Uterus (tissue), 2 donors: ENCODE measurements at regions not wholly inside any gene's neighbourhood (a gene's known extent, or its start where the extent isn't known, plus 50 kb on each side); places are given as distances from the start of the nearest gene placed in this dataset.

Experiments
- POLR2A ChIP-seq, 2 donors: fragments of 450-650 bp; IDR thresholded peaks; one replicate each; pipeline ENCODE4 v1.6.1; 2016; ENCODE audit warnings: antibody characterized with exemption in 2 of 2, mild to moderate bottlenecking in 1 of 2, moderate library complexity in 1 of 2
- TF ChIP-seq, protein P1 (sequence below), 4 experiments: fragments of 200-600 bp in 2 of 4; fragments of 450-650 bp in 2 of 4; sonication (generic) in 2 of 4; IDR thresholded peaks; one replicate each; pipeline ENCODE4 v1.5.1; 2016 to 2019; ENCODE audit warnings: antibody characterized with exemption in 4 of 4, mild to moderate bottlenecking in 2 of 4, moderate library complexity in 1 of 4

DNA sequence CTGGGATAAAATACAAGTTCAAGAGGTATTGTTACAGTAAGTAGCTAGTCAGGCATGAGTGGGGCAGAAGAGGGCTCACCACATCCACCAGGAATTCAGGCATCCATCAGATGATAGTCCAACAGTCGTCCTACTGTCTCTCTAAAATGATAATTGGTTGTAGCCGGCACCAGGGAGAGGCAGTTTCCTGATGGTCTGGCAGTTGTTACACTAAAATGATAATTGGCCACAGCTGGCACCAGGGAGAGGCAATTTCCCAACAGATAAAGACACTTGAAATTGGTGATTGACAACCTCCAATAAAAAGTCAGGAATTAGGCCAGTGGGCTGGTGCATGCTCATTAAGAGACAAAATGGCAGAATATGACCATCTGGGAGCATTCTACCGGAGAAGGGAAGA lies 545.8 kb downstream of the AMY1C start:
- TF ChIP-seq, protein P1, sequence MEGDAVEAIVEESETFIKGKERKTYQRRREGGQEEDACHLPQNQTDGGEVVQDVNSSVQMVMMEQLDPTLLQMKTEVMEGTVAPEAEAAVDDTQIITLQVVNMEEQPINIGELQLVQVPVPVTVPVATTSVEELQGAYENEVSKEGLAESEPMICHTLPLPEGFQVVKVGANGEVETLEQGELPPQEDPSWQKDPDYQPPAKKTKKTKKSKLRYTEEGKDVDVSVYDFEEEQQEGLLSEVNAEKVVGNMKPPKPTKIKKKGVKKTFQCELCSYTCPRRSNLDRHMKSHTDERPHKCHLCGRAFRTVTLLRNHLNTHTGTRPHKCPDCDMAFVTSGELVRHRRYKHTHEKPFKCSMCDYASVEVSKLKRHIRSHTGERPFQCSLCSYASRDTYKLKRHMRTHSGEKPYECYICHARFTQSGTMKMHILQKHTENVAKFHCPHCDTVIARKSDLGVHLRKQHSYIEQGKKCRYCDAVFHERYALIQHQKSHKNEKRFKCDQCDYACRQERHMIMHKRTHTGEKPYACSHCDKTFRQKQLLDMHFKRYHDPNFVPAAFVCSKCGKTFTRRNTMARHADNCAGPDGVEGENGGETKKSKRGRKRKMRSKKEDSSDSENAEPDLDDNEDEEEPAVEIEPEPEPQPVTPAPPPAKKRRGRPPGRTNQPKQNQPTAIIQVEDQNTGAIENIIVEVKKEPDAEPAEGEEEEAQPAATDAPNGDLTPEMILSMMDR (IDR thresholded peaks at IDR 0.05), result no peak
- TF ChIP-seq POLR2A (IDR thresholded peaks at IDR 0.05), result no peak
